MV-4-11 (cell line): ENCODE measurements at regions not wholly inside any gene's neighbourhood (a gene's known extent, or its start where the extent isn't known, plus 50 kb on each side); places are given as distances from the start of the nearest gene placed in this dataset.
"Not testable (repeated sequence)": the region's sequence is repeated elsewhere in the genome, so short reads cannot be mapped to it uniquely, and the experiment has no call there.

Experiments
- DNase-seq: peaks from one replicate; lab custom pipeline; 2025; lab: John Stamatoyannopoulos, UW

DNA sequence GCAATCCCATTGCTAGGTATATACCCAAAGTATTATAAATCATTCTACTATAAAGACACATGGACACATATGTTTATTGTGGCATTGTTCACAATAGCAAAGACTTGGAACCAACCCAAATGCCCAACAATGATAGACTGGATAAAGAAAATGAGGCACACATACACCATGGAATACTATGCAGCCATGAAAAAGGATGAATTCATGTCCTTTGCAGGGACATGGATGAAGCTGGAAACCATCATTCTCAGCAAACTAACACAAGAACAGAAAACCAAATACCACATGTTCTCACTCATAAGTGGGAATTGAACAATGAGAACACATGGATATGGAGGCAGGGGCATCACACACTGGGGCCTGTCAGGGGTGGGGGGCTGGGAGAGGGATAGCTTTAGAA lies 249.4 kb downstream of the UBE3D start:
- DNase-seq, result not testable (repeated sequence)

DNA sequence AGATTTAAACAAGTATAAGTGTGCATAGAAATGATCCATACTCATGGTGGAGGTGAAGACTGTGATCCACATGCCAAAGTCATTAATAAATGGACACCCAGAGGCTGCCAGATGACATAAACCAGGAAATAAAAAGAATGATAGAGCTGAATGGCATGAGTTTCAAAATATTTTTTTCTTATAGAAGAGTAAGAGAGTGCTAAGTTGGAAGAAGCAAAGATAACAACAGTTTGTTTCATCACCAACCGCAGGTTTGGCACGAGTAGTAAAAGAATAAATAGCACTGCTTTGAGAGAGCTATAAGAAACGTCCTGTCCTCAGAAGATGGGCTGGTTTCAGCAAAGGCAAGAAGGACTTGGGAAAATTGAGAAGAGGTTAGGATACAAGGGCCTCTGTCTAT lies 246.9 kb downstream of the UBE3D start:
- no peak for DNase-seq

DNA sequence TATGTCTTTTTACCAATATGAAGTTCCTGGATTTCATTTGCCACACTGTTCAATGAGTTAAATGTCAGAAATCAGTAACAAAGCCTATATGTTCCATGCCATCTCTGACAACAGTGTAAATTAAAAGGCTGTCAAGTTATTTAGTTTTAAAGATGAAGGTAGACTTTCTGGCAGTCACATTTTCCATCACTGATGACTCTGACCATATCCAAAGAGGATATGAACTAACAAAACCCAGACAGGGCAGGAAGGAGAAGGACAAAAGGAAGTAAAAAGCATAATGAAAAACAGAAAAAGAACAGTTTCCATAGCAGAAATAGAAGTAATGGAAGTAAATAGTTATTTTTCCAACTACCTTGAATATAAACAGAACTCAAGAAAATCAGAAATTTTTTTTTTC lies 242.3 kb downstream of the UBE3D start:
- DNase-seq, result no peak

DNA sequence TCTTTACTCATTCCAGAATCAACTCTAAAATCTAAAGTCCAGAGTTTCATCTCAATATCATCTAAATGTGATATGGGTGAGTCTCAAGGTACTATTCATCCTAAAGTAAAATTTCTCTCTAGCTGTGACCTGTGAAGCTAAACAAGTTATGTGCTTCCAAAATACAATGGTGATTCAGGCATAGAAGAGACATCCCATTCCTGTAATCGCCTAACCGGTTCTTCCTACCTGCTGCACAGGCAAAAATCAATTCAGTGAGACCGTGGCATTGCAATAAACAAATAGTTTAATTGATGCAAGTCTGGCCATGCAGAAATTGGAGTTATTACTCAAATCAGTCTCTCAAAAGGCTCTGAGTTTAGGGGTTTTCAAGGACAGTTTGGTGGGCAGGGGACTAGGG lies 232.8 kb downstream of the UBE3D start:
- no peak for DNase-seq

DNA sequence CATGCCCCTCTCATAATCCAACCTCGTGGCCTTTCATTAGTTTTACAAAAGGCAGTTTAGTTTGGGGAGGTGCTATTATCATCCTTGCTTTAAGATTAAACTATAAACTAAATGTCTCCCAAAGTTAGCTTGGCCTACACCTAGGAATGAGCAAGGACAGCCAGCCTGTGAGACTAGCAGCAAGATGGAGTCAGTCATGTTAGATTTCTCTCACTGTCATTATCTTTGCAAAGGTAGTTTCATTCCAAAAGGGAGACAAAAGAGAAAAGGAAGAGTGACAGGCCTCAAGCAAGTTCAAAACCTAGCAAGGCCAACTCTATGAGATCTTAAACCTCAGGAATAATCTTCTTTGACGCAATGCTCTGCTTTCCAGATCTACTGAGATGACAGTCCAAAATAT lies 232.2 kb downstream of the UBE3D start:
- DNase-seq, result no peak

DNA sequence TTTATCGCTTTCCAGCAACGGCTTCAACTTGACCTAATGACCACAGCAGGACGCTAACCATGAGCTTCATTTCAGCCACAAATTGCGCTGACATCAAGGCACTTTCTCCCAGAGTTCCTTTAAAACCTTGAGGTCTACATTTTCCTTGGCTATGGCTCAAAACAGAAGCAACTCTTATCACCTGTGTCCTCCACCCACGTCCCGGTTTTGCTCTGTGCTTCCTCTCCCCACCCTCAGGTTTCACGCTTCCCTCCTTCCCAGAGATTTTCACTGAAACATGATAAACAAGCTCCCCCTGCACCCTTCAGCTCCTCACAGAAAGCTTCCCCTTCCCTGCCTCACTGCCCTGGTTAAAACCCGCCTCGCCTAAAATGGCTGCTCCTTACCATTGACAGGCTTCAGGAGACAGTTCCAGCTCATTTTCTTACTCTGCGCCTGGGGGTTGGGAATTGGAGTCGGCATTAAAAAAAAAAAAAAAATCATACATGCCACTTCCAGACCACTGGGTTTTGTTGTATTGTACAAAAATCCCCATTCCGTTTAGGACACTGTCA lies 229.5 kb downstream of the UBE3D start:
- DNase-seq, result no peak

DNA sequence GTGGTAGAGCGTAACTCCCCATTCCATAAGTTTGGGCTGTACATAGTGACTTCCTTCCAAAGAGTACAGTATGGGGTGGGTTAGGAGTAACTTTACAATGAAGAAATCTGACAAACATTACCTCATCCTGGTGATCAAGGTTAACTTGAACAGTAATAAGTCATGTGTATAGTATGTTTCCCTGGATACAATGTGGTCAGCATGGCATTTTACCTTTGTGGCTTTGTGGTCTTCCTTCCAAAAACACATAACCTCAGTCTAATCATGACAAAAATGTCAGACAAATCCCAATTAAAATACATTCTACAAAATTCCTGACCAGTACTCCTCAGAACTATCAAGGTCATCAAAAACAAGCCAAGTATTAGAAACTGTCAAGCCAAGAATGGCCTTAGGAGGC lies 225.1 kb downstream of the UBE3D start:
- no peak for DNase-seq

DNA sequence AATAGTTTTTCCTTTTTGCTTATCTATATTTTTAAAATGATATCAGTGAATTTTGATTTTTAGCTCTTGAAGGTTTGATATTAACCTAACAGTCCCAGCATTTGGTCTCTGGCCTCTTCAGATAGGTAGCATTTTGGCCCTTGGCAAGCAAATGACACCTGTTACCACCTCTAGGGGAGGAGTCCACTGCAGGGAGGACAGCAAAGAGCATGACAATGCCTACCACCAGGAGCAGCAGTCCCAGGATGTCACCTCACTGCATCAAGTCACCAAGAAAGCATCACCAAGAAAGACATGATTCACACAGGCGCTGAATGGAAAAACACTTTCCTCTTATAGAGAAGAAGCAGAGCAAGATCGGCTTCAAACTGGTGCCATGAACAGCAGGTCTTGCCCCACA lies 224.3 kb downstream of the UBE3D start:
- no peak for DNase-seq
